A549 (cell line): ENCODE measurements at regions not wholly inside any gene's neighbourhood (a gene's known extent, or its start where the extent isn't known, plus 50 kb on each side); places are given as distances from the start of the nearest gene placed in this dataset.

Experiments
- ATAC-seq, 2 experiments: fragments of 200-7000 bp in 1 of 2; fragments of >200 bp in 1 of 2; cut with Nextera tagmentation in 1 of 2; cut with Tn5 transposase in 1 of 2; 3 replicates each; pipeline versions ENCODE4 v1.8.0 to v1.9.1; 2018 to 2020; ENCODE audit warnings: mild to moderate bottlenecking in 1 of 2, moderate library complexity in 1 of 2
- CTCF ChIA-PET: fragments of 300-600 bp; sonication (Branson Sonifier 250); formaldehyde crosslinking; extraction: SDS; loops from one replicate; lab custom pipeline; 2021; ENCODE audit warnings: antibody characterized with exemption, inconsistent platforms; lab: Yijun Ruan, JAX
- POLR2A ChIA-PET: fragments of 350-600 bp; formaldehyde crosslinking; extraction: SDS; loops from one replicate; lab custom pipeline; 2021; ENCODE audit warnings: antibody characterized with exemption, inconsistent platforms; lab: Yijun Ruan, JAX
- DNase-seq, 2 experiments: peaks; one replicate each; pipeline versions ENCODE4 v3.0.0 to v3.0.0-alpha.2; 2011 to 2016; ENCODE audit warnings: low read depth in 1 of 2, low spot score in 1 of 2
- FAIRE-seq: peaks from 2 replicates; lab custom pipeline; 2011; peaks lifted over from hg19 to GRCh38; lab: Jason Lieb, UNC
- H3K27ac ChIP-seq, 2 experiments: fragments of >200 bp; sonication (Bioruptor Twin); formaldehyde crosslinking; 3 replicates each; pipeline ENCODE4 v1.5.1; 2016 to 2017
- H3K4me1 ChIP-seq: fragments of >200 bp; sonication (Bioruptor Twin); formaldehyde crosslinking; 3 replicates; pipeline ENCODE4 v1.6.1; 2016
- H3K4me2 ChIP-seq: fragments of >200 bp; sonication (Bioruptor Twin); formaldehyde crosslinking; 3 replicates; pipeline ENCODE4 v1.6.1; 2016
- H3K4me3 ChIP-seq: fragments of >200 bp; sonication (Bioruptor Twin); formaldehyde crosslinking; 3 replicates; pipeline ENCODE4 v1.5.1; 2016
- H3K9me3 ChIP-seq: fragments of >200 bp; sonication (Bioruptor Twin); formaldehyde crosslinking; 3 replicates; pipeline ENCODE4 v1.6.1; 2016
- BHLHE40 ChIP-seq: IDR thresholded peaks from 2 replicates; pipeline ENCODE4 v1.6.1; 2012; ENCODE audit warnings: low read depth, low read length, inconsistent platforms
- CBX8 ChIP-seq: fragments of 200-600 bp; sonication (generic); IDR thresholded peaks from 2 replicates; pipeline ENCODE4 v1.6.1; 2016
- CEBPB ChIP-seq, 2 experiments: fragments of >200 bp in 1 of 2; sonication (Bioruptor Twin) in 1 of 2; formaldehyde crosslinking in 1 of 2; IDR thresholded peaks; 2 replicates each; pipeline ENCODE4 v1.6.1; 2012 to 2016
- EHF ChIP-seq: fragments of 250-450 bp; sonication (Bioruptor Pico); IDR thresholded peaks from 2 replicates; pipeline ENCODE4 v1.5.0; 2020; ENCODE audit warnings: mild to moderate bottlenecking
- ELK1 ChIP-seq: fragments of 150-350 bp; IDR thresholded peaks from 2 replicates; pipeline ENCODE4 v1.6.1; 2014; ENCODE audit warnings: low read depth, mild to moderate bottlenecking, low read length
- ESRRA ChIP-seq: fragments of 150-350 bp; IDR thresholded peaks from 2 replicates; pipeline ENCODE4 v1.6.1; 2014; ENCODE audit warnings: mild to moderate bottlenecking, low read length, borderline replicate concordance
- FOXS1 ChIP-seq: fragments of 250-450 bp; sonication (Bioruptor Pico); IDR thresholded peaks from 2 replicates; pipeline ENCODE4 v1.5.0; 2020; ENCODE audit warnings: mild to moderate bottlenecking, moderate library complexity
- HEYL ChIP-seq: fragments of 250-450 bp; sonication (Bioruptor Pico); IDR thresholded peaks from 2 replicates; pipeline ENCODE4 v1.8.0; 2021; ENCODE audit warnings: mild to moderate bottlenecking, moderate library complexity
- HOXB13 ChIP-seq: fragments of 250-450 bp; sonication (Bioruptor Pico); IDR thresholded peaks from 2 replicates; pipeline ENCODE4 v1.5.0; 2020; ENCODE audit warnings: low read depth, mild to moderate bottlenecking, moderate library complexity
- MYC ChIP-seq: IDR thresholded peaks from 2 replicates; pipeline ENCODE4 v1.6.1; 2012; ENCODE audit warnings: mild to moderate bottlenecking, inconsistent platforms, low read length, improper control_type of control experiment, borderline replicate concordance
- NPAS2 ChIP-seq: fragments of 250-450 bp; sonication (Bioruptor Pico); IDR thresholded peaks from 2 replicates; pipeline ENCODE4 v1.8.0; 2022; ENCODE audit warnings: mild to moderate bottlenecking, moderate library complexity, borderline replicate concordance
- RARB ChIP-seq: fragments of 250-450 bp; sonication (Bioruptor Pico); IDR thresholded peaks from 2 replicates; pipeline ENCODE4 v1.8.0; 2021; ENCODE audit warnings: mild to moderate bottlenecking, moderate library complexity
- RCOR1 ChIP-seq: fragments of 150-350 bp; IDR thresholded peaks from 2 replicates; pipeline ENCODE4 v1.6.1; 2014; ENCODE audit warnings: antibody characterized with exemption, low read length, low read depth
- REST ChIP-seq: fragments of 200-600 bp; sonication (generic); IDR thresholded peaks from 2 replicates; pipeline ENCODE4 v1.6.1; 2016; ENCODE audit warnings: antibody characterized with exemption, mild to moderate bottlenecking, moderate library complexity
- RNF2 ChIP-seq: fragments of 200-600 bp; sonication (generic); IDR thresholded peaks from 2 replicates; pipeline ENCODE4 v1.6.1; 2016; ENCODE audit warnings: low read depth, mild to moderate bottlenecking, antibody characterized with exemption, moderate library complexity, borderline replicate concordance
- ZFP36 ChIP-seq: fragments of 450-650 bp; IDR thresholded peaks from 2 replicates; pipeline ENCODE4 v1.6.1; 2014; ENCODE audit warnings: borderline replicate concordance; ENCODE audit not compliant: partially characterized antibody
- WGBS: methylation state at CpG from one replicate; pipeline ENCODE4 v1.1.6; 2017; ENCODE audit errors: missing lambda C conversion rate; 5-methylcytosine and 5-hydroxymethylcytosine counted together
- TF ChIP-seq, protein P1 (sequence below): fragments of 250-450 bp; sonication (Bioruptor Pico); IDR thresholded peaks from 2 replicates; pipeline ENCODE4 v1.5.0; 2020; ENCODE audit warnings: low read depth, mild to moderate bottlenecking, moderate library complexity
- TF ChIP-seq, protein P2 (sequence below): fragments of >200 bp; sonication (Bioruptor Twin); formaldehyde crosslinking; IDR thresholded peaks from 3 replicates; pipeline ENCODE4 v1.6.1; 2016
- TF ChIP-seq, protein P3 (sequence below): IDR thresholded peaks from 2 replicates; pipeline ENCODE4 v1.6.1; 2012

GRCh38 chr14:94934276-94934810 lies 164.4 kb upstream of the GSC start:
- H3K4me2 ChIP-seq = no peak overlapping the region
- TF ChIP-seq RNF2 (no peak), MYC (no peak), HOXB13 (CRISPR knock-in tag) (no peak), ZFP36 (no peak), CBX8 (no peak), ELK1 (no peak), ESRRA (no peak), RARB (CRISPR knock-in tag) (no peak), REST (no peak), NPAS2 (CRISPR knock-in tag) (no peak), HEYL (CRISPR knock-in tag) (no peak), BHLHE40 (no peak), RCOR1 (no peak)
- TF ChIP-seq, protein P1, sequence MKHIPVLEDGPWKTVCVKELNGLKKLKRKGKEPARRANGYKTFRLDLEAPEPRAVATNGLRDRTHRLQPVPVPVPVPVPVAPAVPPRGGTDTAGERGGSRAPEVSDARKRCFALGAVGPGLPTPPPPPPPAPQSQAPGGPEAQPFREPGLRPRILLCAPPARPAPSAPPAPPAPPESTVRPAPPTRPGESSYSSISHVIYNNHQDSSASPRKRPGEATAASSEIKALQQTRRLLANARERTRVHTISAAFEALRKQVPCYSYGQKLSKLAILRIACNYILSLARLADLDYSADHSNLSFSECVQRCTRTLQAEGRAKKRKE (CRISPR knock-in tag) = no peak
- TF ChIP-seq, protein P2, sequence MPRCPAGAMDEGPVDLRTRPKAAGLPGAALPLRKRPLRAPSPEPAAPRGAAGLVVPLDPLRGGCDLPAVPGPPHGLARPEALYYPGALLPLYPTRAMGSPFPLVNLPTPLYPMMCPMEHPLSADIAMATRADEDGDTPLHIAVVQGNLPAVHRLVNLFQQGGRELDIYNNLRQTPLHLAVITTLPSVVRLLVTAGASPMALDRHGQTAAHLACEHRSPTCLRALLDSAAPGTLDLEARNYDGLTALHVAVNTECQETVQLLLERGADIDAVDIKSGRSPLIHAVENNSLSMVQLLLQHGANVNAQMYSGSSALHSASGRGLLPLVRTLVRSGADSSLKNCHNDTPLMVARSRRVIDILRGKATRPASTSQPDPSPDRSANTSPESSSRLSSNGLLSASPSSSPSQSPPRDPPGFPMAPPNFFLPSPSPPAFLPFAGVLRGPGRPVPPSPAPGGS = no peak
- TF ChIP-seq, protein P3, sequence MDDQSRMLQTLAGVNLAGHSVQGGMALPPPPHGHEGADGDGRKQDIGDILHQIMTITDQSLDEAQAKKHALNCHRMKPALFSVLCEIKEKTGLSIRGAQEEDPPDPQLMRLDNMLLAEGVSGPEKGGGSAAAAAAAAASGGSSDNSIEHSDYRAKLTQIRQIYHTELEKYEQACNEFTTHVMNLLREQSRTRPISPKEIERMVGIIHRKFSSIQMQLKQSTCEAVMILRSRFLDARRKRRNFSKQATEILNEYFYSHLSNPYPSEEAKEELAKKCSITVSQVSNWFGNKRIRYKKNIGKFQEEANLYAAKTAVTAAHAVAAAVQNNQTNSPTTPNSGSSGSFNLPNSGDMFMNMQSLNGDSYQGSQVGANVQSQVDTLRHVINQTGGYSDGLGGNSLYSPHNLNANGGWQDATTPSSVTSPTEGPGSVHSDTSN = no peak
- H3K4me1 ChIP-seq = no peaks in the 10 kb centered on the region
- DNase-seq (no peak), FAIRE-seq (no peak), ATAC-seq (no peak)
- POLR2A ChIA-PET = no interaction called here
- H3K4me3 ChIP-seq = no peak overlapping the region
- CTCF ChIA-PET = interaction anchor here (2.9 kb wide), 1 partner anchor 13 kb away, joined by 7 read pairs; no protein-coding TSS in a partner anchor
- 29% methylated on average over 6 of the region's 6 CpGs for WGBS
- no peak overlapping the region for H3K27ac ChIP-seq
- no peaks in the 10 kb centered on the region for H3K9me3 ChIP-seq

DNA sequence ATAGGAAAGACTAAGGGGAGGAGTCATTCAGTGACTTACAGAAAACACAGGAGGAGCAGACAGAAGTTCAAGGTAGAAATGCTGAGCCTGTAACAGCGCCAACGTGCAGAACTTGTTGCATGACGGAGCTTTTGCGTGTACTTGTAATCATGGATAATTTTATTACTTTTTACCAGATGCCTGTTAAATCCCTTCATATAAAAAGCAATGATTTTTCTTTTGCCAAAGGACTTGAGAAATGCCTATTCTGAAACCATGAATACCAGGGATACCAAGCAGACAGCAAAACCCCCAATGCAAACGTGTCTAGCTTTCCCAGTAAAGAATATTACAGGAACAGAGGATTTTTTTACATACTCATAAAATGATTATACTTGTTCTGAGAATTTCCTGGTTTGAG lies 163.6 kb upstream of the GSC start:
- no peak for FAIRE-seq
- POLR2A ChIA-PET = no interaction called here
- Histone ChIP-seq H3K9me3 (no peaks in the 10 kb centered on the region), H3K4me2 (no peak overlapping the region), H3K4me3 (no peak overlapping the region), H3K27ac (no peak overlapping the region)
- 52% methylated on average over 5 of the region's 5 CpGs for WGBS
- no peak for DNase-seq
- no peak for ATAC-seq
- TF ChIP-seq FOXS1 (CRISPR knock-in tag) (no peak), CEBPB (IDR thresholded peaks at IDR 0.05) (no peak), REST (no peak), EHF (CRISPR knock-in tag) (no peak), BHLHE40 (no peak), HEYL (CRISPR knock-in tag) (no peak)
- TF ChIP-seq, all 56 proteins: peak for 0
- no peaks in the 10 kb centered on the region for H3K4me1 ChIP-seq
- CTCF ChIA-PET = interaction anchor here (2.9 kb wide), 1 partner anchor 14 kb away, joined by 7 read pairs; no protein-coding TSS in a partner anchor
